ENCODE measurements at regions not wholly inside any gene's neighbourhood (a gene's known extent, or its start where the extent isn't known, plus 50 kb on each side); places are given as distances from the start of the nearest gene placed in this dataset.

DNA sequence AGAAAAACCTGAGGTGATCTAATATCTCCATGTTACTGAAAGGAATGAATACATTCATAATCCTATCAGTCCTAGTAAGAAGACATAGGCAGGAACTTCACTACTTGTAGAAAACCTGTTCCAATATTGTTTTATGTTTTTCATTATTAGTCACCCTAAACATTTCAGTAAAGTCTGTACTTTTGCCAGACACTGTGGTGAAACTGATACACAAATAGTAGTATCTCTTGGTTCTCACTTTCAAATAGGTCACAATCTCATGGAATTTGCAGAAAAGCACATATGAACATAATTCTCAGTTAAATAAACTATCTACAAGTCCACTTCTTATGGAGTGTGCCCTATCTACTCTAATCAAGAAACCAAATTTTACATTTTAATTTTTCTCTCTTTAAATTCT lies 88.3 kb upstream of the PCDH9 start:
- TF ChIP-seq EZH2phosphoT487 (IDR thresholded peaks at IDR 0.05; ENCODE audit: insufficient read depth, low read depth) (no peak), EZH2 (IDR thresholded peaks at IDR 0.05; ENCODE audit: insufficient read depth, poor library complexity, severe bottlenecking) (no peak)

Measured in GM23248 (cell line).